MM.1S (cell line): ENCODE measurements at regions not wholly inside any gene's neighbourhood (a gene's known extent, or its start where the extent isn't known, plus 50 kb on each side); places are given as distances from the start of the nearest gene placed in this dataset.

Source experiments
- EZH2phosphoT487 ChIP-seq: fragments of 300-600 bp; sonication (generic); IDR thresholded peaks from 2 replicates; pipeline ENCODE4 v1.6.1; 2018; ENCODE audit warnings: antibody characterized with exemption, low read length
- TF ChIP-seq, protein P1 (sequence below): fragments of 300-600 bp; sonication (generic); IDR thresholded peaks from 2 replicates; pipeline ENCODE4 v1.5.1; 2016; ENCODE audit warnings: antibody characterized with exemption, low read length, mixed read lengths

DNA sequence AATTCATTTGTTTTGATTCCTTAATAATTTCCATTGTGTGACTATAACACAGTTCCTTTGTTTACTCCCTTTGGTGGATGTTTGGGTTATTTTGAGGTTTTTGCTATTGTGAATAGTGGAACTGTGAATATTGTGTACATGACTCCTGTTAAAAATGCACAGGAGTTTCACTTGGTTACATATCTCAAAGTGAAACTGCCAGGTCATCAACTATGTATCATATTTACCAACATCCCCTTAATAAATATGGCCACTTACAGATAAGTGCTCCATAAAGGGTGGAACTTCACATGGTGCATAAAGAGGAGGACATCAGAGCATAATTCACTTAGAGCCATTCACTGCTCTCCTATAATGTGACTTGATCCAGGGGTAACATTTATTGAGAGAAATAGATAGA lies 328.9 kb downstream of the SEC23A start:
- TF ChIP-seq, protein P1, sequence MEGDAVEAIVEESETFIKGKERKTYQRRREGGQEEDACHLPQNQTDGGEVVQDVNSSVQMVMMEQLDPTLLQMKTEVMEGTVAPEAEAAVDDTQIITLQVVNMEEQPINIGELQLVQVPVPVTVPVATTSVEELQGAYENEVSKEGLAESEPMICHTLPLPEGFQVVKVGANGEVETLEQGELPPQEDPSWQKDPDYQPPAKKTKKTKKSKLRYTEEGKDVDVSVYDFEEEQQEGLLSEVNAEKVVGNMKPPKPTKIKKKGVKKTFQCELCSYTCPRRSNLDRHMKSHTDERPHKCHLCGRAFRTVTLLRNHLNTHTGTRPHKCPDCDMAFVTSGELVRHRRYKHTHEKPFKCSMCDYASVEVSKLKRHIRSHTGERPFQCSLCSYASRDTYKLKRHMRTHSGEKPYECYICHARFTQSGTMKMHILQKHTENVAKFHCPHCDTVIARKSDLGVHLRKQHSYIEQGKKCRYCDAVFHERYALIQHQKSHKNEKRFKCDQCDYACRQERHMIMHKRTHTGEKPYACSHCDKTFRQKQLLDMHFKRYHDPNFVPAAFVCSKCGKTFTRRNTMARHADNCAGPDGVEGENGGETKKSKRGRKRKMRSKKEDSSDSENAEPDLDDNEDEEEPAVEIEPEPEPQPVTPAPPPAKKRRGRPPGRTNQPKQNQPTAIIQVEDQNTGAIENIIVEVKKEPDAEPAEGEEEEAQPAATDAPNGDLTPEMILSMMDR = no peak
- TF ChIP-seq EZH2phosphoT487 = no peak
